ENCODE measurements at regions not wholly inside any gene's neighbourhood (a gene's known extent, or its start where the extent isn't known, plus 50 kb on each side); places are given as distances from the start of the nearest gene placed in this dataset.

DNA sequence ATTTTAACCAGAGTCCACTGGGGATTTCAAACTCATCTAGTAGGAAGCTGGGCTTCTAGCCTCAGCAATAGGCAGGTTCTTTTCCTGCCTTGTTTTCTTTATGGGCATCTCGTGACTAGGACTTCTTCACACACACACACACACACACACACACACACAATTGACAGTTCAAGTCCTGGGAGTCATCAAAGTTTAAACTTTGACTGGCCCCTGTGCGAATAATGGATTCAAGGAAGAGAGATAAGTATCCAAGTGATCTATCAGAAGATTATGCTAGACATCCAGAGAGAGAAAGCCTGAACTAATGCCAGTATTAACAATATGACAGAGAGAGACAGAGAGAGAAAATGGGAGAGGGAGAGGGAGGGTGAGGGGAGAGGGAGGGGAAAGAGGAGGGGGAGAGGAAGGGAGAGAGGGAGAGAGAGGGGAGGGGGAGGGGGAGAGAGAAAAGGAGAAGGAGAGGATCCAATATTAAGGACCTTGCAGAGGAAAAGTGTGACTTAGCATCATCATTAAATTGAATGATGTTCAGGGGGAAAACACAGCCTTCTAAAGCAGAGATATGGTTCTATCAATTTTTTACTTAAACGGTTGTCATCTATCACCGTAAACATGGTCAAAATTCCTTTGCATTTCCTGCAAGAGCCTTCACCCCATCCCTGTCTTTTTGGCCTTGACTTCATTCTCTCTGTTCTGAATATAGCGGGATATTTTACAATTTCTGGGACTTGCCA, 327.6 kb upstream of the ZEB2 start:
- TF ChIP-seq POLR2A (IDR thresholded peaks at IDR 0.05) (no peak), EP300 (IDR thresholded peaks at IDR 0.05) (no peak)
- TF ChIP-seq, protein P1, sequence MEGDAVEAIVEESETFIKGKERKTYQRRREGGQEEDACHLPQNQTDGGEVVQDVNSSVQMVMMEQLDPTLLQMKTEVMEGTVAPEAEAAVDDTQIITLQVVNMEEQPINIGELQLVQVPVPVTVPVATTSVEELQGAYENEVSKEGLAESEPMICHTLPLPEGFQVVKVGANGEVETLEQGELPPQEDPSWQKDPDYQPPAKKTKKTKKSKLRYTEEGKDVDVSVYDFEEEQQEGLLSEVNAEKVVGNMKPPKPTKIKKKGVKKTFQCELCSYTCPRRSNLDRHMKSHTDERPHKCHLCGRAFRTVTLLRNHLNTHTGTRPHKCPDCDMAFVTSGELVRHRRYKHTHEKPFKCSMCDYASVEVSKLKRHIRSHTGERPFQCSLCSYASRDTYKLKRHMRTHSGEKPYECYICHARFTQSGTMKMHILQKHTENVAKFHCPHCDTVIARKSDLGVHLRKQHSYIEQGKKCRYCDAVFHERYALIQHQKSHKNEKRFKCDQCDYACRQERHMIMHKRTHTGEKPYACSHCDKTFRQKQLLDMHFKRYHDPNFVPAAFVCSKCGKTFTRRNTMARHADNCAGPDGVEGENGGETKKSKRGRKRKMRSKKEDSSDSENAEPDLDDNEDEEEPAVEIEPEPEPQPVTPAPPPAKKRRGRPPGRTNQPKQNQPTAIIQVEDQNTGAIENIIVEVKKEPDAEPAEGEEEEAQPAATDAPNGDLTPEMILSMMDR (IDR thresholded peaks at IDR 0.05): no peak
- H3K27ac ChIP-seq: no peak overlapping the region
- H3K4me3 ChIP-seq: no peak overlapping the region
- DNase-seq: no peak
- no peaks in the 10 kb centered on the region for H3K36me3 ChIP-seq
- H3K4me1 ChIP-seq (ENCODE audit: insufficient read depth): no peaks in the 10 kb centered on the region
- 63 to 77% (median 77%) methylated on average over 5 of the region's 5 CpGs for WGBS, 3 donors
- intact Hi-C loops (cut with DNase I): no loop called here
- no peaks in the 10 kb centered on the region for H3K9me3 ChIP-seq
- H3K27me3 ChIP-seq: no peaks in the 10 kb centered on the region

DNA sequence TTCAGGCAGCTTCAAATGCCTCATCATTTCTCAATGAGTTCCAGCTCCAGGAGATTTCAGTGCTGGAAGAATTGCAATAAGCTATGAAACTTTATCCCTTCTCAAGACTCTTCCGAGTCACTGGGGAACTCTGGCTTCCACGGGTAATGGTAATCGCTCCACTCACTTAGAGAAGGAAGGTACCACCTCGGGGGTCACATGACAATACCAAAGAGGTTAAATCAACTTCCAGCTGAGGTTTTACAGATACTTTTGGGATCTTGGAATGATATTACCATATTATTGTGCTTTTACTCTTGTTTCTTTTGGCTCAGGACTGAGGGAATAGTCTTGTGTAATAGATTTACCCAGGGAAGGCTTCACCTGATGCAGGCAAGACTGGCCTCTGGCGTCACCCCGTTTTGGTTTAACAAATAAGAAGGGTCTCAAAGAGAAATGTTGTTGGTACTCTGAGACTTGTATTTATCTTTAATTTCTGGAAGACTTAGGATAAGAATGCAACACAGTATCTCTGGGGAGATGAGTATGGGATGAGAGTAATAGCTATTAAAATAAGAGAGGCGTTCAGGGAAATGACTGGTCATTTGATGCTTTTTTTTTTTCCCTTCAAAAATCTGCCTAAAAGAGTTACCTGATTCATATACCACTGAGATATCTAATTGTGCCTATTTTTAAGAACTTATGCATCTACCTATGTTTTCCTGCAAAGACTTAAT, 316.9 kb upstream of the ZEB2 start:
- no peaks in the 10 kb centered on the region for H3K9me3 ChIP-seq
- WGBS, 3 donors: 81 to 88% (median 81%) methylated on average over 7 of the region's 7 CpGs
- TF ChIP-seq, protein P1 (IDR thresholded peaks at IDR 0.05): no peak
- TF ChIP-seq EP300 (IDR thresholded peaks at IDR 0.05) (no peak), POLR2A (IDR thresholded peaks at IDR 0.05) (no peak)
- H3K36me3 ChIP-seq: no peaks in the 10 kb centered on the region
- H3K27ac ChIP-seq: no peak overlapping the region
- H3K4me1 ChIP-seq (ENCODE audit: insufficient read depth): peaks cover 5% of the 10 kb centered on the region
- H3K27me3 ChIP-seq: no peaks in the 10 kb centered on the region
- intact Hi-C loops (cut with DNase I): no loop called here
- no peak overlapping the region for H3K4me3 ChIP-seq
- DNase-seq: no peak

DNA sequence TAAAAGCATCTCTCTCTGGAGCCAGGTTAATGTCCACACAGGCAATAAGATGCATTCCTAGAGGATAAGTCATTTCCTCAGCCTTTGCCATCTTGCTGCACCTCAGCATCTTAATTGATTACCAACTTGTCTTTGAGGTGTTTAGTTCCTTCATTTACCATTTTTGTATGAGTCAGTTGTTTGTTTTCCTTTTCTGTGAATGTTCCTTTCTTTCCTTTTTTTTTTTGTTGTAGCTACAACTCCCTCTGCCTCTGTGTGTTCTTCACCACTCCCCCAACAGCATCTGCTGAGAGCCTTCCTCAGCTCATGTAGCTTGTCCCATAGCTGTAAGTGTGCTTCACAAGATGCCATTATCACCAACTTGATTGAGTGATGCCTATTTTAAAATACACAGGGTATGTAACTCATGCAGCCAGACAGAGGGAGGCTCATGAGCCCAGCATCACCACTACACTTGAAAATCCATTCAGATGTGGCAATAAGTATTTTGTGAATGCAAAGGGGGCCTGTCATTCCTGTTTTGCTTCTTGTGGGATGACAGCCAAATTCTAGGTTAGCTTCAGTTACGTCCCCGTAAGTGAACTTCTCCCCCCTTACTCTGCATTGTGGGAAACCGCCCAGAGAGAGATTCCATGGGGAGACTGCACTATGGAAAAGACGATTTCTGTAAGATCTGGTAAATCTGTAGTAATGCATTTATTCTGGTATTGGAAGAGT, 315.9 kb upstream of the ZEB2 start:
- WGBS, 3 donors: 65 to 69% (median 65%) methylated on average over 4 of the region's 4 CpGs
- H3K4me3 ChIP-seq: no peak overlapping the region
- intact Hi-C loops (cut with DNase I): no loop called here
- no peak for TF ChIP-seq POLR2A (IDR thresholded peaks at IDR 0.05)
- TF ChIP-seq EP300 (IDR thresholded peaks at IDR 0.05): no peak
- TF ChIP-seq, protein P1 (IDR thresholded peaks at IDR 0.05): no peak
- H3K9me3 ChIP-seq: no peaks in the 10 kb centered on the region
- peaks cover 5% of the 10 kb centered on the region for H3K4me1 ChIP-seq (ENCODE audit: insufficient read depth)
- peak overlapping the region in 1 of 2 donors; percentile 22 for H3K27ac ChIP-seq
- no peak for DNase-seq
- H3K36me3 ChIP-seq: no peaks in the 10 kb centered on the region
- no peaks in the 10 kb centered on the region for H3K27me3 ChIP-seq

DNA sequence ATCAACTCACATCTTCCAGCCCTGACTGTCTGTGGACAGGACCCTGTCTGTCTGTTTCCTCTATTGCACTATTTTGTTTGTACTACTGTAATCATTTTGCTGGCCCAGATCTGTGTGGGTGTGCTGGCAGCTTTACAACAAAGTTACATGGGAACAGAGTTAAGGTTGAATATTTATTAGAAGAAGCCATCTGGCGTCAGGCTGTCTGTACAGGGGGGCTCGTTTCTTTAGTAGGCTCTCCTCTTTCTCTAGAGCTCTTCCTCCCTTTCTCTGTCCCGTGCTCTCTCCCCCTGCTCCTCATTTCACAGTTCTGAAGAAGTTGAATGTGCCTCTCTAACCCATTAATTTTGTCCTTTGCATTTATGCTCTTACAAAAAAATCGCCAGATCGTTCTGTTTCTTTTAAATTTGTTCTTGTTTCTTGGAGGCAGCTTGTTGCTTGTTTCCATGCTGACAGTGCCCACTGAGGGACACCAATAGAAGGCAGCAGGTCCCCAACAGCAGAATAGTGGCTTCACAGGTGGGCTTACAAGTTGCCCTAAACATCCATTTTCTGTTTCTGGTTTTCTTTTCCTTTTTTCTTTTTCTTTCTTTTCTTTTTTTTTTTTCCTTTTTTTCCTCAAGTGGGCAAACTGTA, 315.2 kb upstream of the ZEB2 start:
- H3K9me3 ChIP-seq: no peaks in the 10 kb centered on the region
- TF ChIP-seq, protein P1 (IDR thresholded peaks at IDR 0.05): no peak
- TF ChIP-seq POLR2A (IDR thresholded peaks at IDR 0.05): no peak
- TF ChIP-seq EP300 (IDR thresholded peaks at IDR 0.05): no peak
- H3K36me3 ChIP-seq: no peaks in the 10 kb centered on the region
- H3K27me3 ChIP-seq: no peaks in the 10 kb centered on the region
- no peak overlapping the region for H3K4me3 ChIP-seq
- H3K27ac ChIP-seq: peak overlapping the region in 1 of 2 donors; percentile 22
- DNase-seq: peak; percentile 48 to 61 (median 53)
- intact Hi-C loops (cut with DNase I): no loop called here
- H3K4me1 ChIP-seq (ENCODE audit: insufficient read depth): peaks cover 6% of the 10 kb centered on the region
- WGBS, 3 donors: 2 to 6% (median 4%) methylated on average over 5 of the region's 5 CpGs
